ENCODE measurements at regions not wholly inside any gene's neighbourhood (a gene's known extent, or its start where the extent isn't known, plus 50 kb on each side); places are given as distances from the start of the nearest gene placed in this dataset.

GRCh38 chr10:131554821-131555220, 243.3 kb upstream of the TCERG1L start:
- TF ChIP-seq CTCF (IDR thresholded peaks at IDR 0.05; ENCODE audit: poor library complexity) (no peak), EZH2 (IDR thresholded peaks at IDR 0.05; ENCODE audit: borderline replicate concordance) (no peak), EZH2phosphoT487 (IDR thresholded peaks at IDR 0.05; ENCODE audit: low read depth, severe bottlenecking, unreplicated experiment) (no peak)
